RWPE1 (cell line): ENCODE measurements at regions not wholly inside any gene's neighbourhood (a gene's known extent, or its start where the extent isn't known, plus 50 kb on each side); places are given as distances from the start of the nearest gene placed in this dataset.
"Not testable (repeated sequence)": the region's sequence is repeated elsewhere in the genome, so short reads cannot be mapped to it uniquely, and the experiment has no call there.

Source experiments
- CTCF ChIA-PET: fragments of 350-600 bp; sonication (Branson Sonifier 250); formaldehyde crosslinking; extraction: SDS; loops from one replicate; lab custom pipeline; 2021; lab: Yijun Ruan, JAX
- POLR2A ChIA-PET: fragments of 400-600 bp; formaldehyde crosslinking; extraction: SDS; loops from one replicate; lab custom pipeline; 2020; ENCODE audit warnings: antibody characterized with exemption; ENCODE audit not compliant: low non-redundant PET; lab: Yijun Ruan, JAX
- DNase-seq: peaks from one replicate; pipeline ENCODE4 v3.0.0; 2012; ENCODE audit warnings: low spot score
- H3K27ac ChIP-seq: fragments of 450-650 bp; 2 replicates; pipeline ENCODE4 v1.5.1; 2017
- CTCF ChIP-seq: fragments of 450-650 bp; conservative IDR thresholded peaks from 2 replicates; pipeline ENCODE4 v1.5.1; 2017; ENCODE audit warnings: low read depth, mild to moderate bottlenecking

- no peak overlapping the region for H3K27ac ChIP-seq
- DNase-seq = no peak
- ChIA-PET CTCF (no interaction called here), POLR2A (no interaction called here)
- no peak for TF ChIP-seq CTCF
Measured at GRCh38 chr14:43674273-43674672, 832.8 kb downstream of the FSCB start.

- CTCF ChIA-PET = interaction anchor here (0.7 kb wide), 1 partner anchor 125 kb away, joined by 4 read pairs; no protein-coding TSS in a partner anchor
- no peak for DNase-seq
- no peak overlapping the region for H3K27ac ChIP-seq
- no peak for TF ChIP-seq CTCF
- POLR2A ChIA-PET = no interaction called here
Measured at GRCh38 chr14:43671716-43672485, 835.2 kb downstream of the FSCB start.

- H3K27ac ChIP-seq = no peak overlapping the region
- CTCF ChIA-PET = no interaction called here
- DNase-seq = no peak
- POLR2A ChIA-PET = no interaction called here
- no peak for TF ChIP-seq CTCF
Measured at GRCh38 chr14:43669355-43669754, 837.7 kb downstream of the FSCB start.

GRCh38 chr14:43665570-43666267 lies 841.4 kb downstream of the FSCB start:
- CTCF ChIA-PET = no interaction called here
- POLR2A ChIA-PET = no interaction called here
- no peak for TF ChIP-seq CTCF

GRCh38 chr14:43655194-43655593 lies 851.9 kb downstream of the FSCB start:
- POLR2A ChIA-PET, DNase-seq, H3K27ac ChIP-seq: not testable (repeated sequence)
- CTCF ChIA-PET = interaction anchor here (0.5 kb wide), 1 partner anchor 21 kb away, joined by 4 read pairs; no protein-coding TSS in a partner anchor

More at GRCh38 chr14:43665570-43666267, 841.4 kb downstream of the FSCB start:
- no peak for DNase-seq
- H3K27ac ChIP-seq = no peak overlapping the region

- POLR2A ChIA-PET = interaction anchor here (0.6 to 0.8 kb wide), 2 partner anchors 24 to 44 kb away, joined by 3 to 4 read pairs; no protein-coding TSS in a partner anchor
- CTCF ChIA-PET = no interaction called here
- no peak for DNase-seq
- no peak overlapping the region for H3K27ac ChIP-seq
- no peak for TF ChIP-seq CTCF
Measured at GRCh38 chr14:43651896-43652295, 855.2 kb downstream of the FSCB start.
